DOHH2 (cell line): ENCODE measurements at regions not wholly inside any gene's neighbourhood (a gene's known extent, or its start where the extent isn't known, plus 50 kb on each side); places are given as distances from the start of the nearest gene placed in this dataset.

Experiments used
- H3F3A ChIP-seq: fragments of 200-600 bp; sonication (generic), shearing (Covaris generic); 2 replicates; pipeline ENCODE4 v1.6.0; 2016; ENCODE audit warnings: antibody characterized with exemption, mild to moderate bottlenecking; ENCODE audit not compliant: control insufficient read depth, insufficient read depth
- H3K27ac ChIP-seq: fragments of 200-600 bp; sonication (generic); 2 replicates; pipeline ENCODE4 v1.5.1; 2014; ENCODE audit warnings: low read depth, mild to moderate bottlenecking, low read length, moderate library complexity
- H3K27me3 ChIP-seq: fragments of 200-600 bp; sonication (generic); 2 replicates; pipeline ENCODE4 v1.6.1; 2014; ENCODE audit warnings: mild to moderate bottlenecking, low read length, mixed read lengths; ENCODE audit not compliant: control insufficient read depth
- H3K36me3 ChIP-seq: fragments of 200-600 bp; sonication (generic); 2 replicates; pipeline ENCODE4 v1.6.1; 2014; ENCODE audit warnings: mild to moderate bottlenecking, low read length, moderate library complexity, mixed read lengths; ENCODE audit not compliant: control insufficient read depth
- H3K4me1 ChIP-seq: fragments of 200-600 bp; sonication (generic); 2 replicates; pipeline ENCODE4 v1.6.1; 2014; ENCODE audit warnings: mild to moderate bottlenecking, low read length, mixed read lengths; ENCODE audit not compliant: control insufficient read depth
- H3K4me2 ChIP-seq: fragments of 200-600 bp; sonication (generic); 2 replicates; pipeline ENCODE4 v1.6.0; 2014; ENCODE audit warnings: mild to moderate bottlenecking, low read length, moderate library complexity
- H3K4me3 ChIP-seq: fragments of 200-600 bp; sonication (generic); 2 replicates; pipeline ENCODE4 v1.5.1; 2014; ENCODE audit warnings: mild to moderate bottlenecking, low read length, mixed read lengths
- H3K79me2 ChIP-seq: fragments of 200-600 bp; sonication (generic); 2 replicates; pipeline ENCODE4 v1.6.1; 2014; ENCODE audit warnings: mild to moderate bottlenecking, low read length, mixed read lengths; ENCODE audit not compliant: control insufficient read depth
- H3K9me2 ChIP-seq: fragments of 200-600 bp; sonication (generic); replicated peaks from 2 replicates; pipeline ENCODE4 v1.6.1; 2014; ENCODE audit warnings: mild to moderate bottlenecking, low read length, mixed read lengths; ENCODE audit not compliant: control insufficient read depth
- H3K9me3 ChIP-seq: fragments of 200-600 bp; sonication (generic); 2 replicates; pipeline ENCODE4 v1.6.1; 2014; ENCODE audit warnings: antibody characterized with exemption, low read length, mixed read lengths; ENCODE audit not compliant: control insufficient read depth, insufficient read depth
- H4K20me1 ChIP-seq: fragments of 200-600 bp; sonication (generic); 2 replicates; pipeline ENCODE4 v1.6.0; 2014; ENCODE audit warnings: low read depth, mild to moderate bottlenecking, antibody characterized with exemption, low read length, moderate library complexity; ENCODE audit not compliant: control insufficient read depth, insufficient read depth
- CTCF ChIP-seq: fragments of 200-600 bp; sonication (generic); IDR thresholded peaks from one replicate; pipeline ENCODE4 v1.5.1; 2014; ENCODE audit warnings: antibody characterized with exemption, mild to moderate bottlenecking, low read depth, low read length; ENCODE audit not compliant: poor library complexity, severe bottlenecking
- EZH2phosphoT487 ChIP-seq: fragments of 200-600 bp; sonication (generic); IDR thresholded peaks from 2 replicates; pipeline ENCODE4 v1.6.1; 2017; ENCODE audit warnings: borderline replicate concordance, mild to moderate bottlenecking, antibody characterized with exemption, low read length, moderate library complexity, mixed read lengths

DNA sequence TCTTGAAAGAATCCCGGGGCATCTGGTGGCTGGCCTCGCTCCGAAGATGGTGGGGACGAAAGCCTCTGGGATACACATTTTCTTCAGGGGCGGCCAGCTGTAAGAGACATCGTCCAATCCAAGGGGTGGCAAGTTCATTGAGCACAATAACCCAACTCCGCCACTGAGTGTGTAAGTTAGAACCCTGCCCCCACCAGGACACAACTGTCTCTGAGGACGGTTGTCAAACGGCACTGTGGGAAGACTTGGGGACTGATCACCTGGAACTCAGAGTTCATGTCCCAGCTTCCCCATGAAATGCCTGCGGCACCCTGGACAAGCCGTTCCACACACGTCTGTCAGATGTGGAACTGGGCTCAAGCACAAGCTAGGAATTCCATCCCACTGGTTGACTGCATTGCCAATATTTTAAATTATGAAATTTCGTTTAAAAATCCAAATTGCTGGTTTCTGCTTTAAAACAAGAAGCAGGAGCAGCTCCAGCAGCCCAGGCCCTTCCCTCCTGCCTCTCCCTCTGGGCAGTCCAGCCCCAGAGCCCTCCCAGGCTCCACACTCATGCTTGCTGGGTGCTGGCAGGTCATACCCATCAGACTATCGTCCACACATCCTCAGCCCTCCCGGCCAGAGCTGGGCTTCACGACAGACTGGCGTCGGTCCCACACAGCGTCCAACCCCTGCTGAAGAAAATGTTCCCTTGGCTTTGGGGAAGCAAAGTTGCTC is 80.9 kb upstream of the AFDN start:
- Histone ChIP-seq H3K4me3 (no peak overlapping the region), H3F3A (no peaks in the 10 kb centered on the region), H3K9me3 (no peaks in the 10 kb centered on the region), H3K79me2 (no peaks in the 10 kb centered on the region), H3K9me2 (no peaks in the 10 kb centered on the region), H3K4me2 (no peak overlapping the region), H3K27me3 (0 out of 2 replicates have a peak, but pooled peaks cover 3% of the 10 kb centered on the region), H3K36me3 (no peaks in the 10 kb centered on the region), H4K20me1 (no peaks in the 10 kb centered on the region), H3K27ac (no peak overlapping the region), H3K4me1 (no peaks in the 10 kb centered on the region)
- no peak for TF ChIP-seq CTCF
- TF ChIP-seq EZH2phosphoT487: no peak

DNA sequence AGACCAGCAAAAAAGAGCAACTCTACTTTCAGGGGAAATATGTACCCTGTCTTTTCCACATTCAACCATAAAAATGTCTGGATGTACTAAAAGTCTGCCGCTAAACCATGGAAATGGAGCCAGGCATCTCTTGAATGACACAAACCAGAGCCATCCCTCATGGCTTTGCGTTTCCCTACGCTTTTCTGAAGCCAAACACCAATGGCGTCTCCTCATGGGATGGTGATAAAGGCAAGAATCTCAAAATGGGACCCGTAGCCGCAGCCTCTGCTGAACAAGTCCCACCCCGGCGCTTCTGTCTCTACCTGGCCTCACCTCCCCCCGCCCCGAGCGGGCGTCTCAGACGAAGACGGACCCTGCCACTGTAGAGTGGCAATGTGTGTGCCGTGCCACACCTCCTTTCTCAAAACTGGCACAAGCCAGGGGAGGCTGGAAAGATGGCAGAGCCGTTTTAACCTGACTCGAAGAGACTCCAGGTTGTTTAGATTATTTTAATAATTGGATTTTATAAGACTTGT is 80.3 kb upstream of the AFDN start:
- H3K27me3 ChIP-seq: 0 out of 2 replicates have a peak, but pooled peaks cover 3% of the 10 kb centered on the region
- no peak overlapping the region for H3K4me3 ChIP-seq
- H3K79me2 ChIP-seq: no peaks in the 10 kb centered on the region
- no peak overlapping the region for H3K27ac ChIP-seq
- H3K9me2 ChIP-seq: no peaks in the 10 kb centered on the region
- no peaks in the 10 kb centered on the region for H3K9me3 ChIP-seq
- TF ChIP-seq EZH2phosphoT487 (no peak), CTCF (no peak)
- no peaks in the 10 kb centered on the region for H3K36me3 ChIP-seq
- no peak overlapping the region for H3K4me2 ChIP-seq
- no peaks in the 10 kb centered on the region for H3K4me1 ChIP-seq
- no peaks in the 10 kb centered on the region for H4K20me1 ChIP-seq
- H3F3A ChIP-seq: no peaks in the 10 kb centered on the region

- no peaks in the 10 kb centered on the region for H3K36me3 ChIP-seq
- no peaks in the 10 kb centered on the region for H3K4me1 ChIP-seq
- H4K20me1 ChIP-seq: no peaks in the 10 kb centered on the region
- H3K9me2 ChIP-seq: no peaks in the 10 kb centered on the region
- H3K9me3 ChIP-seq: no peaks in the 10 kb centered on the region
- H3K4me3 ChIP-seq: no peak overlapping the region
- no peak overlapping the region for H3K4me2 ChIP-seq
- H3F3A ChIP-seq: no peaks in the 10 kb centered on the region
- H3K79me2 ChIP-seq: no peaks in the 10 kb centered on the region
- TF ChIP-seq CTCF: no peak
- no peak for TF ChIP-seq EZH2phosphoT487
- no peak overlapping the region for H3K27ac ChIP-seq
- 0 out of 2 replicates have a peak, but pooled peaks cover 3% of the 10 kb centered on the region for H3K27me3 ChIP-seq
Observed at GRCh38 chr6:167746975-167747374, 79.7 kb upstream of the AFDN start.
